Esophagus muscularis mucosa (tissue), 3 donors: ENCODE measurements at regions not wholly inside any gene's neighbourhood (a gene's known extent, or its start where the extent isn't known, plus 50 kb on each side); places are given as distances from the start of the nearest gene placed in this dataset.

ENCODE experiments used
- CTCF ChIP-seq, 3 experiments: fragments of 200-600 bp in 2 of 3; fragments of 450-650 bp in 1 of 3; sonication (generic) in 2 of 3; IDR thresholded peaks; one replicate each; pipeline ENCODE4 v1.5.1; 2017 to 2019; ENCODE audit warnings: antibody characterized with exemption in 3 of 3, mild to moderate bottlenecking in 2 of 3, moderate library complexity in 1 of 3
- POLR2A ChIP-seq: fragments of 450-650 bp; IDR thresholded peaks from one replicate; pipeline ENCODE4 v1.6.1; 2017; ENCODE audit warnings: antibody characterized with exemption, moderate library complexity, mild to moderate bottlenecking, low read depth

GRCh38 chr5:81808106-81808505, 57.2 kb upstream of the SSBP2 start:
- no peak for TF ChIP-seq CTCF (IDR thresholded peaks at IDR 0.05)
- no peak for TF ChIP-seq POLR2A
